Spleen (tissue), 11 donors: ENCODE measurements at regions not wholly inside any gene's neighbourhood (a gene's known extent, or its start where the extent isn't known, plus 50 kb on each side); places are given as distances from the start of the nearest gene placed in this dataset.

Experiments used
- DNase-seq: peaks from one replicate; pipeline ENCODE4 v3.0.0-alpha.2; 2020
- H3K27ac ChIP-seq, 8 donors: fragments of 200-600 bp; sonication (generic) in 7 of 8; 1 replicate in 4 of 8; 2 replicates in 4 of 8; pipeline versions ENCODE4 v1.5.0 to v1.8.0; 2016 to 2021; ENCODE audit warnings: inconsistent platforms in 4 of 8, mild to moderate bottlenecking in 4 of 8, moderate library complexity in 1 of 8
- H3K27me3 ChIP-seq, 7 donors: fragments of 200-600 bp; sonication (generic) in 6 of 7; replicated peaks in 1 of 7; 1 replicate in 4 of 7; 2 replicates in 3 of 7; pipeline versions ENCODE4 v1.5.0 to v1.8.0; 2016 to 2021; ENCODE audit warnings: inconsistent platforms in 3 of 7, mild to moderate bottlenecking in 1 of 7
- H3K36me3 ChIP-seq, 6 donors: fragments of 200-600 bp; sonication (generic) in 5 of 6; 1 replicate in 4 of 6; 2 replicates in 2 of 6; pipeline versions ENCODE4 v1.5.0 to v1.8.0; 2016 to 2021; ENCODE audit warnings: inconsistent platforms in 2 of 6
- H3K4me1 ChIP-seq, 6 donors: fragments of 200-600 bp; sonication (generic) in 5 of 6; 1 replicate in 3 of 6; 2 replicates in 3 of 6; pipeline versions ENCODE4 v1.5.0 to v1.8.0; 2016 to 2021; ENCODE audit warnings: inconsistent platforms in 3 of 6
- H3K4me3 ChIP-seq, 8 donors: fragments of 200-600 bp; sonication (generic) in 7 of 8; 1 replicate in 4 of 8; 2 replicates in 4 of 8; pipeline versions ENCODE4 v1.5.0 to v1.8.0; 2016 to 2021; ENCODE audit warnings: inconsistent platforms in 4 of 8, mild to moderate bottlenecking in 4 of 8, moderate library complexity in 2 of 8
- H3K9me3 ChIP-seq, 8 donors: fragments of 200-600 bp; sonication (generic) in 7 of 8; 1 replicate in 4 of 8; 2 replicates in 4 of 8; pipeline versions ENCODE4 v1.5.0 to v1.8.0; 2016 to 2021; ENCODE audit warnings: inconsistent platforms in 4 of 8
- CTCF ChIP-seq, 11 experiments: fragments of 200-600 bp in 7 of 11; fragments of 450-650 bp in 4 of 11; sonication (generic) in 4 of 11; IDR thresholded peaks in 8 of 11; conservative IDR thresholded peaks in 3 of 11; 1 replicate in 7 of 11; 2 replicates in 4 of 11; pipeline versions ENCODE4 v1.4.0 to v1.8.0; 2016 to 2021; ENCODE audit warnings: antibody characterized with exemption in 11 of 11, inconsistent platforms in 4 of 11, mild to moderate bottlenecking in 1 of 11
- POLR2A ChIP-seq, 3 donors: fragments of 450-650 bp; IDR thresholded peaks; one replicate each; pipeline ENCODE4 v1.5.1; 2017; ENCODE audit warnings: antibody characterized with exemption in 3 of 3, mild to moderate bottlenecking in 1 of 3
- POLR2AphosphoS5 ChIP-seq, 3 donors: sonication (generic); formaldehyde crosslinking; IDR thresholded peaks; one replicate each; pipeline ENCODE4 v1.5.1; 2017; ENCODE audit warnings: antibody characterized with exemption in 3 of 3
- WGBS, 5 donors: extraction: QIAGEN DNeasy Blood & Tissue Kit in 3 of 5; methylation state at CpG; one replicate each; pipeline versions ENCODE4 v1.1.5 to v1.1.7; 2013 to 2018; 5-methylcytosine and 5-hydroxymethylcytosine counted together
- intact Hi-C: fragments of 100-400 bp; cut with DNase I; formaldehyde crosslinking; loops from one replicate; pipeline ENCODE4 v1.15.0; 2023; ENCODE audit warnings: low total_unique reads
- donor health status: healthy with polysubstance abuse.
- donor health status: DM: no; HTN: no; CAD: no; lungs with moderate emphysema.
- donor health status: DM: no; HTN: no; CAD: no.
- donor health status: Bipolar disorder and iron deficiency.
- donor health status: healthy.
- donor health status: DM: no; HTN: no; CAD: no.
- donor health status: DM: yes; HTN: yes; CAD: no.

GRCh38 chr12:46084666-46085631 lies 94.6 kb upstream of the SCAF11 start:
- peaks cover 0 to 4% (median 0%) of the 10 kb centered on the region in 6 donors for H3K4me1 ChIP-seq
- no peak overlapping the region for H3K27ac ChIP-seq
- intact Hi-C loops = no loop called here
- WGBS, 5 donors = 75 to 83% (median 76%) methylated on average over 7 of the region's 7 CpGs
- no peaks in the 10 kb centered on the region for H3K27me3 ChIP-seq
- no peaks in the 10 kb centered on the region for H3K36me3 ChIP-seq
- H3K9me3 ChIP-seq = peaks cover 0 to 33% (median 15%) of the 10 kb centered on the region in 8 donors
- DNase-seq = no peak
- no peak for TF ChIP-seq CTCF (IDR thresholded peaks at IDR 0.05 in 8 of 11, conservative IDR thresholded peaks at IDR 0.05 in 3 of 11)
- H3K4me3 ChIP-seq = no peak overlapping the region

- no peak overlapping the region for H3K27ac ChIP-seq
- no peak for TF ChIP-seq POLR2A (IDR thresholded peaks at IDR 0.05)
- 94 to 100% (median 96%) methylated on average over 1 of the region's 1 CpG for WGBS, 5 donors
- peaks cover 0 to 53% (median 32%) of the 10 kb centered on the region in 8 donors for H3K9me3 ChIP-seq
- intact Hi-C loops = no loop called here
- H3K4me1 ChIP-seq = no peaks in the 10 kb centered on the region
- no peaks in the 10 kb centered on the region for H3K36me3 ChIP-seq
- H3K4me3 ChIP-seq = no peak overlapping the region
- H3K27me3 ChIP-seq = no peaks in the 10 kb centered on the region
- no peak for DNase-seq
These were observed 92.3 kb upstream of the SCAF11 start for GRCh38 chr12:46082490-46083200.

- H3K27me3 ChIP-seq = no peaks in the 10 kb centered on the region
- H3K4me1 ChIP-seq = peaks cover 0 to 8% (median 6%) of the 10 kb centered on the region in 6 donors
- TF ChIP-seq POLR2AphosphoS5 (IDR thresholded peaks at IDR 0.05) (no peak), POLR2A (IDR thresholded peaks at IDR 0.05) (no peak), CTCF (IDR thresholded peaks at IDR 0.05 in 8 of 11, conservative IDR thresholded peaks at IDR 0.05 in 3 of 11) (no peak)
- no peaks in the 10 kb centered on the region for H3K36me3 ChIP-seq
- no peak overlapping the region for H3K27ac ChIP-seq
- intact Hi-C loops = no loop called here
- no peak for DNase-seq
- 84 to 92% (median 88%) methylated on average over 4 of the region's 4 CpGs for WGBS, 5 donors
- H3K4me3 ChIP-seq = no peak overlapping the region
- H3K9me3 ChIP-seq = peaks cover 0 to 13% (median 10%) of the 10 kb centered on the region in 8 donors
These were observed 82.9 kb upstream of the SCAF11 start for GRCh38 chr12:46073321-46073720.

GRCh38 chr12:46071769-46072624 lies 81.6 kb upstream of the SCAF11 start:
- Histone ChIP-seq H3K4me3 (no peak overlapping the region), H3K9me3 (no peaks in the 10 kb centered on the region), H3K36me3 (no peaks in the 10 kb centered on the region), H3K4me1 (peaks cover 0 to 8% (median 6%) of the 10 kb centered on the region in 6 donors), H3K27ac (no peak overlapping the region), H3K27me3 (no peaks in the 10 kb centered on the region)
- TF ChIP-seq CTCF (IDR thresholded peaks at IDR 0.05 in 8 of 11, conservative IDR thresholded peaks at IDR 0.05 in 3 of 11) (peak; percentile 62 to 89 (median 84)), POLR2A (IDR thresholded peaks at IDR 0.05) (no peak), POLR2AphosphoS5 (IDR thresholded peaks at IDR 0.05) (no peak)
- intact Hi-C loops = no loop called here
- 48 to 55% (median 51%) methylated on average over 8 of the region's 8 CpGs for WGBS, 5 donors
- peak; percentile 83 for DNase-seq
